ENCODE measurements at regions not wholly inside any gene's neighbourhood (a gene's known extent, or its start where the extent isn't known, plus 50 kb on each side); places are given as distances from the start of the nearest gene placed in this dataset.

- TF ChIP-seq, protein P1, sequence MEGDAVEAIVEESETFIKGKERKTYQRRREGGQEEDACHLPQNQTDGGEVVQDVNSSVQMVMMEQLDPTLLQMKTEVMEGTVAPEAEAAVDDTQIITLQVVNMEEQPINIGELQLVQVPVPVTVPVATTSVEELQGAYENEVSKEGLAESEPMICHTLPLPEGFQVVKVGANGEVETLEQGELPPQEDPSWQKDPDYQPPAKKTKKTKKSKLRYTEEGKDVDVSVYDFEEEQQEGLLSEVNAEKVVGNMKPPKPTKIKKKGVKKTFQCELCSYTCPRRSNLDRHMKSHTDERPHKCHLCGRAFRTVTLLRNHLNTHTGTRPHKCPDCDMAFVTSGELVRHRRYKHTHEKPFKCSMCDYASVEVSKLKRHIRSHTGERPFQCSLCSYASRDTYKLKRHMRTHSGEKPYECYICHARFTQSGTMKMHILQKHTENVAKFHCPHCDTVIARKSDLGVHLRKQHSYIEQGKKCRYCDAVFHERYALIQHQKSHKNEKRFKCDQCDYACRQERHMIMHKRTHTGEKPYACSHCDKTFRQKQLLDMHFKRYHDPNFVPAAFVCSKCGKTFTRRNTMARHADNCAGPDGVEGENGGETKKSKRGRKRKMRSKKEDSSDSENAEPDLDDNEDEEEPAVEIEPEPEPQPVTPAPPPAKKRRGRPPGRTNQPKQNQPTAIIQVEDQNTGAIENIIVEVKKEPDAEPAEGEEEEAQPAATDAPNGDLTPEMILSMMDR (IDR thresholded peaks at IDR 0.05), result no peak
- no peak for TF ChIP-seq EZH2 (IDR thresholded peaks at IDR 0.05; ENCODE audit: borderline replicate concordance, insufficient read depth, low read depth, low read length, poor library complexity, severe bottlenecking)
These were observed 840.6 kb downstream of the EPHA3 start for GRCh38 chr3:89948008-89948407.
